ENCODE measurements at regions not wholly inside any gene's neighbourhood (a gene's known extent, or its start where the extent isn't known, plus 50 kb on each side); places are given as distances from the start of the nearest gene placed in this dataset.

DNA sequence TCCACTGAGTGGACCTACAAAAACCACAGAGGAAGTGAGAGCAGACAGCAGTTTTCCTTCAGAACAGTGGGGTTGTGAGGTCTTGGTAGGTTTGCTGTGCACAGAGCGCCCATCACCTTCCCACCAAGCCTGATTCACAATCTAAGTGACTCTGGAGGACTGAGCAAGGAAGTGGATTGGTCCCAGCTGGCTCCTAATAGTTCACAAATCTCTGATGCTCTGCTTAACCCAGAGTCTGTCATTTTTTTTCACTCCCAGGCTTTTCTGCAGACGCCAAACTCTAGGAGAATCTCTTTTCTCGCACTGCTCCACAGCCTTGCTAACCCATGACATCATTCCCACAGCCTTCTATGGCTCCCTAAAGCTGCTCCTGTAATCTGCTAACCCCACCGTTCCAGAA is 280.4 kb downstream of the C1D start:
- Histone ChIP-seq H3K4me1 (ENCODE audit: insufficient read depth) (no peaks in the 10 kb centered on the region), H3K4me2 (no peak overlapping the region), H3K9me2 (ENCODE audit: insufficient read depth) (0 out of 2 replicates have a peak, but pooled peaks cover 4% of the 10 kb centered on the region), H3K36me3 (ENCODE audit: insufficient read depth) (no peaks in the 10 kb centered on the region), H2AFZ (peak overlapping the region; percentile 56; the same call in 1 of the 2 replicates), H4K20me1 (replicated peaks; ENCODE audit: insufficient read depth) (no peaks in the 10 kb centered on the region), H3K79me2 (replicated peaks; ENCODE audit: insufficient read depth) (no peaks in the 10 kb centered on the region), H3K27ac (ENCODE audit: low read depth) (no peak overlapping the region), H3F3A (replicated peaks; ENCODE audit: low read depth) (no peaks in the 10 kb centered on the region), H3K4me3 (no peak overlapping the region), H3K27me3 (ENCODE audit: insufficient read depth) (no peaks in the 10 kb centered on the region)
- no peak overlapping the region for H3K4me3 Mint-ChIP-seq
- DNase-seq (ENCODE audit: low spot score) (no peak), ATAC-seq (no peak)
- no peaks in the 10 kb centered on the region for H3K9me3 Mint-ChIP-seq
- TF ChIP-seq ZNF114 (CRISPR knock-in tag; IDR thresholded peaks at IDR 0.05): no peak
- TF ChIP-seq CREB1 (CRISPR knock-in tag; IDR thresholded peaks at IDR 0.05; ENCODE audit: low read depth): no peak
- TF ChIP-seq STAT1 (IDR thresholded peaks at IDR 0.05; ENCODE audit: unreplicated experiment): no peak
- no peak for TF ChIP-seq NANOG (IDR thresholded peaks at IDR 0.05; ENCODE audit: borderline replicate concordance)
- TF ChIP-seq JUNB (IDR thresholded peaks at IDR 0.05; ENCODE audit: unreplicated experiment): no peak
- H3K27me3 Mint-ChIP-seq (ENCODE audit: insufficient read depth, low read depth, poor library complexity): no peaks in the 10 kb centered on the region
- H3K36me3 Mint-ChIP-seq (ENCODE audit: low read depth): no peaks in the 10 kb centered on the region
- no peaks in the 10 kb centered on the region for H3K4me1 Mint-ChIP-seq
- H3K27ac Mint-ChIP-seq: no peak overlapping the region

DNA sequence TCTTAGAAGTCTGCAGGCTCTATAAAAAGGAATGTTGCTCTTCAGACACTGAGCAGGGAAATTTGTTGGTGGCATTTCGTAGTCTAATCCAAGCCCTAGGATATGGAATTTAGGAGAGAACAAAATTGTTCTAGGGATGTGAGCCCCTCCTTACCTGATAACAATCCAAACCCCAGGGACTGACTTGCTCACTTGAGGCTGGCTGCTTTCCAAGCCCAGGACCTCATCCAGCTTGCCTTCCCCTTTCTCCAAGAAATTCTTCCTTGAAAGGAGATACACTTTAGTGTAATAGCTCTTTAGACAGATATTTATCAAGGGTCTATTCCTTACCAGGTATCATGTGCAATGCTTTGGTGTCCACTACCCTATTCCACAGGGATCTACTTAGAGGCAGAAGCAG is 279.8 kb downstream of the C1D start:
- Mint-ChIP-seq H3K9me3 (no peaks in the 10 kb centered on the region), H3K4me1 (no peaks in the 10 kb centered on the region), H3K27ac (no peak overlapping the region), H3K27me3 (ENCODE audit: insufficient read depth, low read depth, poor library complexity) (no peaks in the 10 kb centered on the region), H3K36me3 (ENCODE audit: low read depth) (no peaks in the 10 kb centered on the region), H3K4me3 (no peak overlapping the region)
- no peak overlapping the region for H3K4me3 ChIP-seq
- no peaks in the 10 kb centered on the region for H3F3A ChIP-seq (replicated peaks; ENCODE audit: low read depth)
- TF ChIP-seq JUNB (IDR thresholded peaks at IDR 0.05; ENCODE audit: unreplicated experiment) (no peak), ZNF114 (CRISPR knock-in tag; IDR thresholded peaks at IDR 0.05) (no peak), STAT1 (IDR thresholded peaks at IDR 0.05; ENCODE audit: unreplicated experiment) (no peak), ZNF331 (CRISPR knock-in tag; IDR thresholded peaks at IDR 0.05; ENCODE audit: low read depth) (no peak), CREB1 (CRISPR knock-in tag; IDR thresholded peaks at IDR 0.05; ENCODE audit: low read depth) (no peak), POLR2AphosphoS5 (IDR thresholded peaks at IDR 0.05; ENCODE audit: low read depth) (no peak), EZH2 (IDR thresholded peaks at IDR 0.05; ENCODE audit: low read depth, unreplicated experiment) (no peak), EZH2phosphoT487 (IDR thresholded peaks at IDR 0.05; ENCODE audit: unreplicated experiment) (no peak), NANOG (IDR thresholded peaks at IDR 0.05; ENCODE audit: borderline replicate concordance) (no peak)
- TF ChIP-seq, protein P1, sequence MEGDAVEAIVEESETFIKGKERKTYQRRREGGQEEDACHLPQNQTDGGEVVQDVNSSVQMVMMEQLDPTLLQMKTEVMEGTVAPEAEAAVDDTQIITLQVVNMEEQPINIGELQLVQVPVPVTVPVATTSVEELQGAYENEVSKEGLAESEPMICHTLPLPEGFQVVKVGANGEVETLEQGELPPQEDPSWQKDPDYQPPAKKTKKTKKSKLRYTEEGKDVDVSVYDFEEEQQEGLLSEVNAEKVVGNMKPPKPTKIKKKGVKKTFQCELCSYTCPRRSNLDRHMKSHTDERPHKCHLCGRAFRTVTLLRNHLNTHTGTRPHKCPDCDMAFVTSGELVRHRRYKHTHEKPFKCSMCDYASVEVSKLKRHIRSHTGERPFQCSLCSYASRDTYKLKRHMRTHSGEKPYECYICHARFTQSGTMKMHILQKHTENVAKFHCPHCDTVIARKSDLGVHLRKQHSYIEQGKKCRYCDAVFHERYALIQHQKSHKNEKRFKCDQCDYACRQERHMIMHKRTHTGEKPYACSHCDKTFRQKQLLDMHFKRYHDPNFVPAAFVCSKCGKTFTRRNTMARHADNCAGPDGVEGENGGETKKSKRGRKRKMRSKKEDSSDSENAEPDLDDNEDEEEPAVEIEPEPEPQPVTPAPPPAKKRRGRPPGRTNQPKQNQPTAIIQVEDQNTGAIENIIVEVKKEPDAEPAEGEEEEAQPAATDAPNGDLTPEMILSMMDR (conservative IDR thresholded peaks at IDR 0.05; ENCODE audit: low read depth in 2 of 2): no peak
- TF ChIP-seq, protein P2, sequence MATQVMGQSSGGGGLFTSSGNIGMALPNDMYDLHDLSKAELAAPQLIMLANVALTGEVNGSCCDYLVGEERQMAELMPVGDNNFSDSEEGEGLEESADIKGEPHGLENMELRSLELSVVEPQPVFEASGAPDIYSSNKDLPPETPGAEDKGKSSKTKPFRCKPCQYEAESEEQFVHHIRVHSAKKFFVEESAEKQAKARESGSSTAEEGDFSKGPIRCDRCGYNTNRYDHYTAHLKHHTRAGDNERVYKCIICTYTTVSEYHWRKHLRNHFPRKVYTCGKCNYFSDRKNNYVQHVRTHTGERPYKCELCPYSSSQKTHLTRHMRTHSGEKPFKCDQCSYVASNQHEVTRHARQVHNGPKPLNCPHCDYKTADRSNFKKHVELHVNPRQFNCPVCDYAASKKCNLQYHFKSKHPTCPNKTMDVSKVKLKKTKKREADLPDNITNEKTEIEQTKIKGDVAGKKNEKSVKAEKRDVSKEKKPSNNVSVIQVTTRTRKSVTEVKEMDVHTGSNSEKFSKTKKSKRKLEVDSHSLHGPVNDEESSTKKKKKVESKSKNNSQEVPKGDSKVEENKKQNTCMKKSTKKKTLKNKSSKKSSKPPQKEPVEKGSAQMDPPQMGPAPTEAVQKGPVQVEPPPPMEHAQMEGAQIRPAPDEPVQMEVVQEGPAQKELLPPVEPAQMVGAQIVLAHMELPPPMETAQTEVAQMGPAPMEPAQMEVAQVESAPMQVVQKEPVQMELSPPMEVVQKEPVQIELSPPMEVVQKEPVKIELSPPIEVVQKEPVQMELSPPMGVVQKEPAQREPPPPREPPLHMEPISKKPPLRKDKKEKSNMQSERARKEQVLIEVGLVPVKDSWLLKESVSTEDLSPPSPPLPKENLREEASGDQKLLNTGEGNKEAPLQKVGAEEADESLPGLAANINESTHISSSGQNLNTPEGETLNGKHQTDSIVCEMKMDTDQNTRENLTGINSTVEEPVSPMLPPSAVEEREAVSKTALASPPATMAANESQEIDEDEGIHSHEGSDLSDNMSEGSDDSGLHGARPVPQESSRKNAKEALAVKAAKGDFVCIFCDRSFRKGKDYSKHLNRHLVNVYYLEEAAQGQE (IDR thresholded peaks at IDR 0.05; ENCODE audit: unreplicated experiment): no peak
- TF ChIP-seq, protein P3, sequence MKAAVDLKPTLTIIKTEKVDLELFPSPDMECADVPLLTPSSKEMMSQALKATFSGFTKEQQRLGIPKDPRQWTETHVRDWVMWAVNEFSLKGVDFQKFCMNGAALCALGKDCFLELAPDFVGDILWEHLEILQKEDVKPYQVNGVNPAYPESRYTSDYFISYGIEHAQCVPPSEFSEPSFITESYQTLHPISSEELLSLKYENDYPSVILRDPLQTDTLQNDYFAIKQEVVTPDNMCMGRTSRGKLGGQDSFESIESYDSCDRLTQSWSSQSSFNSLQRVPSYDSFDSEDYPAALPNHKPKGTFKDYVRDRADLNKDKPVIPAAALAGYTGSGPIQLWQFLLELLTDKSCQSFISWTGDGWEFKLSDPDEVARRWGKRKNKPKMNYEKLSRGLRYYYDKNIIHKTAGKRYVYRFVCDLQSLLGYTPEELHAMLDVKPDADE (IDR thresholded peaks at IDR 0.05): no peak
- H2AFZ ChIP-seq: peak overlapping the region; percentile 56; the same call in 1 of the 2 replicates
- no peak overlapping the region for H3K27ac ChIP-seq (ENCODE audit: low read depth)
- no peaks in the 10 kb centered on the region for H3K9me2 ChIP-seq (ENCODE audit: insufficient read depth)
- H3K4me2 ChIP-seq: no peak overlapping the region
- no peaks in the 10 kb centered on the region for H3K79me2 ChIP-seq (replicated peaks; ENCODE audit: insufficient read depth)
- no peak for ATAC-seq
- no peaks in the 10 kb centered on the region for H4K20me1 ChIP-seq (replicated peaks; ENCODE audit: insufficient read depth)
- H3K36me3 ChIP-seq (ENCODE audit: insufficient read depth): no peaks in the 10 kb centered on the region
- no peaks in the 10 kb centered on the region for H3K27me3 ChIP-seq (ENCODE audit: insufficient read depth)
- no peaks in the 10 kb centered on the region for H3K4me1 ChIP-seq (ENCODE audit: insufficient read depth)
- DNase-seq (ENCODE audit: low spot score): no peak
